Caco-2 (cell line): ENCODE measurements at regions not wholly inside any gene's neighbourhood (a gene's known extent, or its start where the extent isn't known, plus 50 kb on each side); places are given as distances from the start of the nearest gene placed in this dataset.

ENCODE experiments used
- BruUV-seq: library from RNA; stranded (reverse); fragments of 400-500 nt; replicated peaks from 2 replicates; lab custom pipeline; 2021; lab: Mats Ljungman, UMichigan
- CTCF ChIA-PET: fragments of 300-600 bp; sonication (Branson Sonifier 250); formaldehyde crosslinking; loops from one replicate; lab custom pipeline; 2022; ENCODE audit warnings: antibody characterized with exemption; lab: Charles Lee
- POLR2A ChIA-PET: fragments of 300-600 bp; sonication (Branson Sonifier 250); formaldehyde crosslinking; loops from one replicate; lab custom pipeline; 2022; ENCODE audit warnings: antibody characterized with exemption; lab: Charles Lee
- DNase-seq, 2 experiments: peaks; one replicate each; pipeline versions ENCODE4 v3.0.0 to v3.0.0-alpha.2; 2020 to 2022
- H3K27me3 ChIP-seq: replicated peaks from 2 replicates; pipeline ENCODE4 v1.6.0; 2011; ENCODE audit warnings: low read length; ENCODE audit not compliant: control insufficient read depth, insufficient read depth
- H3K36me3 ChIP-seq: 2 replicates; pipeline ENCODE4 v1.5.1; 2011; ENCODE audit warnings: low read length; ENCODE audit not compliant: control insufficient read depth, insufficient read depth
- H3K4me1 ChIP-seq: fragments of 250-450 bp; sonication (Bioruptor Pico); 2 replicates; pipeline ENCODE4 v1.5.1; 2020; ENCODE audit warnings: mild to moderate bottlenecking
- H3K4me3 ChIP-seq: 2 replicates; pipeline ENCODE4 v1.5.1; 2011; ENCODE audit warnings: low read depth, mild to moderate bottlenecking, control low read depth, low read length
- H3K9me3 ChIP-seq: fragments of 250-450 bp; sonication (Bioruptor Pico); 2 replicates; pipeline ENCODE4 v1.5.1; 2020; ENCODE audit warnings: mild to moderate bottlenecking, moderate library complexity
- H3K27ac Mint-ChIP-seq: one replicate; pipeline ENCODE4 v1.8.0; 2022; ENCODE audit warnings: mixed read lengths; ENCODE audit not compliant: unreplicated experiment
- H3K27me3 Mint-ChIP-seq: one replicate; pipeline ENCODE4 v1.8.0; 2022; ENCODE audit warnings: mixed read lengths; ENCODE audit not compliant: insufficient read depth, unreplicated experiment
- H3K36me3 Mint-ChIP-seq: one replicate; pipeline ENCODE4 v1.8.0; 2022; ENCODE audit warnings: mild to moderate bottlenecking, mixed read lengths; ENCODE audit not compliant: insufficient read depth, unreplicated experiment
- H3K4me1 Mint-ChIP-seq: one replicate; pipeline ENCODE4 v1.8.0; 2022; ENCODE audit warnings: low read depth, mixed read lengths; ENCODE audit not compliant: unreplicated experiment
- H3K4me3 Mint-ChIP-seq: one replicate; pipeline ENCODE4 v1.8.0; 2022; ENCODE audit warnings: mild to moderate bottlenecking, moderate library complexity, mixed read lengths; ENCODE audit not compliant: unreplicated experiment
- H3K9me3 Mint-ChIP-seq: one replicate; pipeline ENCODE4 v1.8.0; 2022; ENCODE audit warnings: mixed read lengths; ENCODE audit not compliant: unreplicated experiment
- CTCF ChIP-seq, 2 experiments: fragments of 200-600 bp in 1 of 2; IDR thresholded peaks; 1 replicate in 1 of 2; 2 replicates in 1 of 2; pipeline versions ENCODE4 v1.5.1 to v1.8.0; 2011 to 2022; ENCODE audit warnings: antibody characterized with exemption in 1 of 2, control low read depth in 1 of 2, inconsistent platforms in 1 of 2, low read depth in 1 of 2, low read length in 1 of 2, mild to moderate bottlenecking in 1 of 2, moderate library complexity in 1 of 2; ENCODE audit not compliant: insufficient read depth in 1 of 2, severe bottlenecking in 1 of 2, unreplicated experiment in 1 of 2
- intact Hi-C: fragments of 100-400 bp; cut with micrococcal nuclease; formaldehyde crosslinking; loops from one replicate; pipeline ENCODE4 v1.10.0; 2022; ENCODE audit not compliant: unreplicated experiment

GRCh38 chr7:33736521-33737221 is 168.7 kb upstream of the BMPER start:
- Histone ChIP-seq H3K9me3 (no peaks in the 10 kb centered on the region), H3K4me1 (peaks cover 8% of the 10 kb centered on the region), H3K27me3 (no peaks in the 10 kb centered on the region), H3K36me3 (no peaks in the 10 kb centered on the region), H3K4me3 (no peak overlapping the region)
- H3K27ac Mint-ChIP-seq, result no peak overlapping the region
- H3K36me3 Mint-ChIP-seq, result no peaks in the 10 kb centered on the region
- no TSS peak for BruUV-seq
- H3K9me3 Mint-ChIP-seq, result peaks cover 9% of the 10 kb centered on the region
- no peak for DNase-seq
- POLR2A ChIA-PET, result no interaction called here
- no peak overlapping the region for H3K4me3 Mint-ChIP-seq
- peaks cover 8% of the 10 kb centered on the region for H3K27me3 Mint-ChIP-seq
- intact Hi-C loops, result no loop called here
- TF ChIP-seq CTCF (IDR thresholded peaks at IDR 0.05; ENCODE audit: insufficient read depth in 1 of 2, low read depth in 1 of 2, low read length in 1 of 2, severe bottlenecking in 1 of 2, unreplicated experiment in 1 of 2), result no peak
- CTCF ChIA-PET, result no interaction called here
- peaks cover 7% of the 10 kb centered on the region for H3K4me1 Mint-ChIP-seq

- no peak overlapping the region for H3K27ac Mint-ChIP-seq
- intact Hi-C loops, result no loop called here
- H3K27me3 ChIP-seq, result no peaks in the 10 kb centered on the region
- H3K4me3 ChIP-seq, result no peak overlapping the region
- TF ChIP-seq CTCF (IDR thresholded peaks at IDR 0.05; ENCODE audit: insufficient read depth in 1 of 2, low read depth in 1 of 2, low read length in 1 of 2, severe bottlenecking in 1 of 2, unreplicated experiment in 1 of 2), result no peak
- H3K9me3 Mint-ChIP-seq, result peaks cover 9% of the 10 kb centered on the region
- H3K27me3 Mint-ChIP-seq, result peaks cover 8% of the 10 kb centered on the region
- no peaks in the 10 kb centered on the region for H3K36me3 ChIP-seq
- POLR2A ChIA-PET, result no interaction called here
- CTCF ChIA-PET, result no interaction called here
- H3K4me1 ChIP-seq, result no peaks in the 10 kb centered on the region
- DNase-seq, result no peak
- H3K4me1 Mint-ChIP-seq, result no peaks in the 10 kb centered on the region
- H3K36me3 Mint-ChIP-seq, result no peaks in the 10 kb centered on the region
- no peaks in the 10 kb centered on the region for H3K9me3 ChIP-seq
- no TSS peak for BruUV-seq
- no peak overlapping the region for H3K4me3 Mint-ChIP-seq
These were observed 166.9 kb upstream of the BMPER start for GRCh38 chr7:33738260-33738935.

GRCh38 chr7:33739286-33739685 is 166.1 kb upstream of the BMPER start:
- BruUV-seq, result no TSS peak
- H3K36me3 ChIP-seq, result no peaks in the 10 kb centered on the region
- Mint-ChIP-seq H3K36me3 (no peaks in the 10 kb centered on the region), H3K27me3 (peaks cover 8% of the 10 kb centered on the region), H3K9me3 (peaks cover under 1% of the 10 kb centered on the region), H3K4me3 (no peak overlapping the region), H3K27ac (no peak overlapping the region), H3K4me1 (no peaks in the 10 kb centered on the region)
- H3K4me1 ChIP-seq, result no peaks in the 10 kb centered on the region
- ChIA-PET CTCF (no interaction called here), POLR2A (no interaction called here)
- H3K27me3 ChIP-seq, result no peaks in the 10 kb centered on the region
- intact Hi-C loops, result no loop called here
- DNase-seq, result no peak
- TF ChIP-seq CTCF (IDR thresholded peaks at IDR 0.05; ENCODE audit: insufficient read depth in 1 of 2, low read depth in 1 of 2, low read length in 1 of 2, severe bottlenecking in 1 of 2, unreplicated experiment in 1 of 2), result no peak
- no peak overlapping the region for H3K4me3 ChIP-seq
- H3K9me3 ChIP-seq, result no peaks in the 10 kb centered on the region
